Smooth muscle cell (in vitro differentiated cells): ENCODE measurements at regions not wholly inside any gene's neighbourhood (a gene's known extent, or its start where the extent isn't known, plus 50 kb on each side); places are given as distances from the start of the nearest gene placed in this dataset.
A peak's percentile ranks its signal among the peaks of the same experiment; 100 is the strongest.

Source experiments
- DNase-seq: peaks from one replicate; lab custom pipeline; 2025; ENCODE audit not compliant: unreplicated experiment; lab: John Stamatoyannopoulos, UW
- H2AFZ ChIP-seq: fragments of 200-600 bp; sonication (generic); 2 replicates; pipeline ENCODE4 v1.6.0; 2016; ENCODE audit warnings: antibody characterized with exemption, low read depth, mild to moderate bottlenecking
- H3F3A ChIP-seq: fragments of 200-600 bp; sonication (generic); 2 replicates; pipeline ENCODE4 v1.6.0; 2017; ENCODE audit warnings: antibody characterized with exemption, low read depth
- H3K27ac ChIP-seq: fragments of 200-600 bp; sonication (generic); 2 replicates; pipeline ENCODE4 v1.5.1; 2016; ENCODE audit warnings: low read depth, mild to moderate bottlenecking
- H3K27me3 ChIP-seq: fragments of 200-600 bp; sonication (generic); 2 replicates; pipeline ENCODE4 v1.6.1; 2016; ENCODE audit warnings: low read depth, mild to moderate bottlenecking
- H3K36me3 ChIP-seq: fragments of 200-600 bp; sonication (generic); 2 replicates; pipeline ENCODE4 v1.5.1; 2016; ENCODE audit warnings: low read depth
- H3K4me1 ChIP-seq: fragments of 200-600 bp; sonication (generic); 2 replicates; pipeline ENCODE4 v1.5.1; 2016; ENCODE audit warnings: low read depth
- H3K4me2 ChIP-seq: fragments of 200-600 bp; sonication (generic); 2 replicates; pipeline ENCODE4 v1.6.0; 2016; ENCODE audit warnings: mild to moderate bottlenecking
- H3K4me3 ChIP-seq: fragments of 200-600 bp; sonication (generic); 2 replicates; pipeline ENCODE4 v1.5.1; 2016; ENCODE audit warnings: mild to moderate bottlenecking
- H3K79me2 ChIP-seq: fragments of 200-600 bp; sonication (generic); 2 replicates; pipeline ENCODE4 v1.6.0; 2016; ENCODE audit warnings: low read depth, mild to moderate bottlenecking
- H3K9ac ChIP-seq: fragments of 200-600 bp; sonication (generic); 2 replicates; pipeline ENCODE4 v1.6.0; 2016; ENCODE audit warnings: low read depth
- H3K9me3 ChIP-seq: fragments of 200-600 bp; sonication (generic); replicated peaks from 2 replicates; pipeline ENCODE4 v1.5.1; 2016; ENCODE audit warnings: low read depth
- H4K20me1 ChIP-seq: fragments of 200-600 bp; sonication (generic); 2 replicates; pipeline ENCODE4 v1.6.0; 2016; ENCODE audit warnings: low read depth
- WGBS: methylation state at CpG from one replicate; pipeline ENCODE4 v1.1.7; 2016; ENCODE audit warnings: low lambda C conversion rate; 5-methylcytosine and 5-hydroxymethylcytosine counted together
- TF ChIP-seq, protein P1 (sequence below): fragments of 200-600 bp; sonication (generic); IDR thresholded peaks from 2 replicates; pipeline ENCODE4 v1.5.1; 2017; ENCODE audit warnings: borderline replicate concordance, mild to moderate bottlenecking, antibody characterized with exemption; ENCODE audit not compliant: insufficient read depth, poor library complexity, severe bottlenecking

DNA sequence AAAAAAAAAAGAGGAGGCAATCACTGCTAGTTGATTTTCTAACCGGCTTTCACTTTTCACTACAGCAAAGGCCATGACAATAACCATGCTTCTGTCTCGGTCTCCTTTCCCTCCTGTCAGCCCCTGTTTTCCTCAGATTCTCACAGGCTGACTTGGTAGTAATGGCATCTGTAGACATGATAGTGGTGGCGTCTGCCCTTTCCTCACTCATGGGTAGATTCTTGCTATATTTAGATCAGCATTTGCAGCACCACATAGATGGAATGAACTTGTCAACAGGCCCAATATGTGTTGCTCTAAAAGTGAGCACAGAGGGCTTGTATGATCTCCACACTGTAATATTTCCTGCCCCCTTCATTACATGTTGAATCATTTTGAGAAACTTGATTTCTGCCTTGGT is 120.3 kb upstream of the FTMT start:
- no peaks in the 10 kb centered on the region for H3K27me3 ChIP-seq
- H3K9me3 ChIP-seq: no peaks in the 10 kb centered on the region
- peak overlapping the region; percentile 63 for H3K4me2 ChIP-seq
- TF ChIP-seq, protein P1, sequence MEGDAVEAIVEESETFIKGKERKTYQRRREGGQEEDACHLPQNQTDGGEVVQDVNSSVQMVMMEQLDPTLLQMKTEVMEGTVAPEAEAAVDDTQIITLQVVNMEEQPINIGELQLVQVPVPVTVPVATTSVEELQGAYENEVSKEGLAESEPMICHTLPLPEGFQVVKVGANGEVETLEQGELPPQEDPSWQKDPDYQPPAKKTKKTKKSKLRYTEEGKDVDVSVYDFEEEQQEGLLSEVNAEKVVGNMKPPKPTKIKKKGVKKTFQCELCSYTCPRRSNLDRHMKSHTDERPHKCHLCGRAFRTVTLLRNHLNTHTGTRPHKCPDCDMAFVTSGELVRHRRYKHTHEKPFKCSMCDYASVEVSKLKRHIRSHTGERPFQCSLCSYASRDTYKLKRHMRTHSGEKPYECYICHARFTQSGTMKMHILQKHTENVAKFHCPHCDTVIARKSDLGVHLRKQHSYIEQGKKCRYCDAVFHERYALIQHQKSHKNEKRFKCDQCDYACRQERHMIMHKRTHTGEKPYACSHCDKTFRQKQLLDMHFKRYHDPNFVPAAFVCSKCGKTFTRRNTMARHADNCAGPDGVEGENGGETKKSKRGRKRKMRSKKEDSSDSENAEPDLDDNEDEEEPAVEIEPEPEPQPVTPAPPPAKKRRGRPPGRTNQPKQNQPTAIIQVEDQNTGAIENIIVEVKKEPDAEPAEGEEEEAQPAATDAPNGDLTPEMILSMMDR: no peak
- DNase-seq: no peak
- no peaks in the 10 kb centered on the region for H3K79me2 ChIP-seq
- H3F3A ChIP-seq: no peaks in the 10 kb centered on the region
- H4K20me1 ChIP-seq: no peaks in the 10 kb centered on the region
- no peaks in the 10 kb centered on the region for H3K36me3 ChIP-seq
- 13% methylated on average over 3 of the region's 3 CpGs for WGBS
- H3K27ac ChIP-seq: no peak overlapping the region
- peak overlapping the region; percentile 76 for H2AFZ ChIP-seq
- no peak overlapping the region for H3K9ac ChIP-seq
- H3K4me1 ChIP-seq: no peaks in the 10 kb centered on the region
- H3K4me3 ChIP-seq: no peak overlapping the region

DNA sequence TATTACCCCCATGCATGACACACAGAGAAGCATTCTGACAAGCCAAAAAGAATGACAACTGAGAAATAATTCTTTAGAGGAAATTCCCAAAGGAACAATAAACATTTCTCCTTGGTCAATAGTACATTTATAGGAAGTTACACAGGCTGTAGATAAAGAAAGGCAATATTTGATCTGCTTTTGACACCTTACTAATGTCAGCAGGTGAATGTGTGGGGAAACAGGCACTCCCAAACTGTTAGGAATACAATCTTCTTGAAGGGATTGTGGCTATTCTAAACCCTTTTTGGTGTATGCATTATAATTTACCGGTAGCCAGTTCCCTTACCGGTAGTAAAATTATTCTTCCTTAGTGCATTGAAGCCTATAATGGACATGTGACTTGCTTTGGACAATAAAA is 116.1 kb upstream of the FTMT start:
- Histone ChIP-seq H3K4me2 (no peak overlapping the region), H3K4me3 (no peak overlapping the region), H3K27ac (no peak overlapping the region), H2AFZ (no peak overlapping the region), H3K36me3 (no peaks in the 10 kb centered on the region), H3K27me3 (no peaks in the 10 kb centered on the region), H4K20me1 (no peaks in the 10 kb centered on the region), H3K9me3 (no peaks in the 10 kb centered on the region), H3K9ac (no peak overlapping the region), H3K4me1 (no peaks in the 10 kb centered on the region), H3F3A (no peaks in the 10 kb centered on the region), H3K79me2 (no peaks in the 10 kb centered on the region)
- TF ChIP-seq, protein P1: no peak
- 99% methylated on average over 2 of the region's 2 CpGs for WGBS
- DNase-seq: no peak

DNA sequence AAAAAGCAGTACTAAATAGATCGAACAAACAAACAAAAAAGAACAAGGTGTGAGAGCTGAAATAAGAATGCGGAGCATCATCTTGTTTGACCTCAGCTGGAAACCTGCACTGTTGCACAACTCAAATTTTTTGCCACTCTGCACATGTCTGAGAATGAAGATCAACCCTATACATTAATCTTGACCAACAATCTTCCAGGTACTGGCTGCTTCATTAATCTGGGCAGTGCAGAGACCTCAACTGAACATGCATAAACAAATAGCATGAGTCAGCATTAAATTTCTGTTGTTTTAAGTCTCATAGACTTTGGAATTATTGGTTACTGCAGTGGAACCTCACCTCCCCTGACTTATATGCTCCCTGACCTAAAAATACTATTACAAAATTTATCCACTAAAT is 114.6 kb upstream of the FTMT start:
- no peak overlapping the region for H3K27ac ChIP-seq
- no peaks in the 10 kb centered on the region for H3K4me1 ChIP-seq
- no peak for DNase-seq
- no peak overlapping the region for H3K4me3 ChIP-seq
- no peaks in the 10 kb centered on the region for H3F3A ChIP-seq
- H4K20me1 ChIP-seq: no peaks in the 10 kb centered on the region
- H3K9me3 ChIP-seq: no peaks in the 10 kb centered on the region
- TF ChIP-seq, protein P1: no peak
- WGBS: 98% methylated on average over 2 of the region's 2 CpGs
- H3K4me2 ChIP-seq: no peak overlapping the region
- no peak overlapping the region for H3K9ac ChIP-seq
- H3K27me3 ChIP-seq: no peaks in the 10 kb centered on the region
- no peak overlapping the region for H2AFZ ChIP-seq
- H3K79me2 ChIP-seq: no peaks in the 10 kb centered on the region
- H3K36me3 ChIP-seq: no peaks in the 10 kb centered on the region

DNA sequence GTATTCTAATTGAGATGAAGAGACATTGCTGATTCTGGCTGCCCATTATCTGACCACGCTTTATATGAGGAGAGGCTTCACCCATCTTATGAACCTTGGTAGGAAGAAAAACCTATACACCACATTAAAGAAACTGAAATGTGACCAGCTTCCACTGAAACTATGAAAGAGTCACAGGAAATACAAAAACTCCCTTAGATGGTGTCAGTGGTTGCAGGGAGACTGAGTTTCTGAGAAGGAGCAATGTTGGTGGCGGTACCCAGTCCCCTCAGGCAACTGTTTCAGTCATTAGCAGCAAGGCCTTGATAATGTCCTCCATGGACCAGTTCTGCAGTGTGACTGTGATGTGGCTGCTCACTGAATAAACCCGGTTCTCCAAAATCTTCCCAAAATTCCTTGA is 110.5 kb upstream of the FTMT start:
- WGBS: 89% methylated on average over 3 of the region's 3 CpGs
- no peaks in the 10 kb centered on the region for H3K27me3 ChIP-seq
- TF ChIP-seq, protein P1: no peak

More for the DNA sequence above, 110.5 kb upstream of the FTMT start:
- Histone ChIP-seq H3K9ac (no peak overlapping the region), H3K27ac (no peak overlapping the region), H3K9me3 (no peaks in the 10 kb centered on the region), H3K79me2 (no peaks in the 10 kb centered on the region), H3K4me1 (no peaks in the 10 kb centered on the region), H4K20me1 (no peaks in the 10 kb centered on the region), H3K4me3 (no peak overlapping the region), H3K4me2 (no peak overlapping the region), H3K36me3 (no peaks in the 10 kb centered on the region), H3F3A (no peaks in the 10 kb centered on the region), H2AFZ (no peak overlapping the region)
- DNase-seq: no peak
